ENCODE measurements at regions not wholly inside any gene's neighbourhood (a gene's known extent, or its start where the extent isn't known, plus 50 kb on each side); places are given as distances from the start of the nearest gene placed in this dataset.

- TF ChIP-seq CTCF (IDR thresholded peaks at IDR 0.05) (no peak), POLR2A (IDR thresholded peaks at IDR 0.05) (no peak)
Observed at GRCh38 chr17:72534265-72534664, 413.4 kb downstream of the SOX9 start.

Data from thyroid gland (tissue), 4 donors.